H1 (cell line): ENCODE measurements at regions not wholly inside any gene's neighbourhood (a gene's known extent, or its start where the extent isn't known, plus 50 kb on each side); places are given as distances from the start of the nearest gene placed in this dataset.
A peak's percentile ranks its signal among the peaks of the same experiment; 100 is the strongest.

Source experiments
- CTCF ChIA-PET: fragments of 300-600 bp; sonication (Branson Sonifier 250); formaldehyde crosslinking; loops from one replicate; lab custom pipeline; 2021; ENCODE audit not compliant: partially characterized antibody; lab: Charles Lee
- POLR2A ChIA-PET: fragments of 300-600 bp; sonication (Branson Sonifier 250); formaldehyde crosslinking; loops from one replicate; lab custom pipeline; 2021; ENCODE audit warnings: inconsistent platforms; ENCODE audit not compliant: partially characterized antibody; lab: Charles Lee
- DNase-seq, 2 experiments: peaks; one replicate each; pipeline versions ENCODE4 v3.0.0 to v3.0.0-alpha.2; 2010 to 2022; ENCODE audit warnings: low spot score in 2 of 2, low read depth in 1 of 2, mixed read lengths in 1 of 2
- FAIRE-seq: peaks from 2 replicates; lab custom pipeline; 2011; peaks lifted over from hg19 to GRCh38; lab: Jason Lieb, UNC
- H2AFZ ChIP-seq: 2 replicates; pipeline ENCODE4 v1.8.1; 2012; ENCODE audit warnings: low read length, inconsistent platforms
- H2AK5ac ChIP-seq: 2 replicates; pipeline ENCODE4 v1.6.1; 2013; ENCODE audit warnings: low read depth, low read length
- H2BK120ac ChIP-seq: replicated peaks from 2 replicates; pipeline ENCODE3; 2013; ENCODE audit warnings: low read depth, low read length, inconsistent platforms
- H2BK12ac ChIP-seq: 2 replicates; pipeline ENCODE4 v1.6.1; 2013; ENCODE audit warnings: low read depth, low read length
- H2BK15ac ChIP-seq: 2 replicates; pipeline ENCODE4 v1.6.1; 2013; ENCODE audit warnings: low read length
- H2BK20ac ChIP-seq: 2 replicates; pipeline ENCODE4 v1.6.1; 2013; ENCODE audit warnings: low read length
- H2BK5ac ChIP-seq: 2 replicates; pipeline ENCODE4 v1.6.1; 2013; ENCODE audit warnings: low read depth, low read length
- H3K14ac ChIP-seq: 2 replicates; pipeline ENCODE4 v1.6.1; 2013; ENCODE audit warnings: inconsistent platforms; ENCODE audit not compliant: insufficient read length
- H3K18ac ChIP-seq: 2 replicates; pipeline ENCODE4 v1.6.1; 2013; ENCODE audit warnings: low read length; ENCODE audit errors: extremely low read depth
- H3K23ac ChIP-seq: 2 replicates; pipeline ENCODE4 v1.6.1; 2013; ENCODE audit warnings: inconsistent platforms; ENCODE audit not compliant: insufficient read length
- H3K23me2 ChIP-seq: 2 replicates; pipeline ENCODE4 v1.6.1; 2013; ENCODE audit warnings: low read depth, low read length
- H3K27ac ChIP-seq: 2 replicates; pipeline ENCODE4 v1.6.1; 2011; ENCODE audit warnings: low read depth, low read length, inconsistent platforms
- H3K27me3 ChIP-seq, 4 experiments: replicated peaks in 1 of 4; 1 replicate in 1 of 4; 2 replicates in 3 of 4; pipeline versions ENCODE4 v1.6.1 to v1.8.1; 2011 to 2013; ENCODE audit warnings: low read length in 3 of 4, mild to moderate bottlenecking in 3 of 4, inconsistent platforms in 2 of 4, mixed read lengths in 2 of 4, moderate library complexity in 1 of 4; ENCODE audit not compliant: control insufficient read depth in 3 of 4, insufficient read depth in 3 of 4; ENCODE audit errors: extremely low read depth in 1 of 4
- H3K36me3 ChIP-seq, 4 experiments: 2 replicates each; pipeline versions ENCODE4 v1.6.1 to v1.8.1; 2011 to 2013; ENCODE audit warnings: mild to moderate bottlenecking in 4 of 4, low read length in 3 of 4, moderate library complexity in 2 of 4, control low read depth in 1 of 4, inconsistent platforms in 1 of 4; ENCODE audit not compliant: insufficient read depth in 4 of 4, control insufficient read depth in 2 of 4
- H3K4ac ChIP-seq: replicated peaks from 2 replicates; pipeline ENCODE3; 2013; ENCODE audit warnings: low read length, low read depth, mixed read lengths, inconsistent platforms; ENCODE audit not compliant: insufficient read length
- H3K4me1 ChIP-seq, 4 experiments: replicated peaks in 1 of 4; 1 replicate in 1 of 4; 2 replicates in 3 of 4; pipeline versions ENCODE4 v1.6.1 to v1.8.1; 2011 to 2013; ENCODE audit warnings: low read length in 3 of 4, inconsistent platforms in 2 of 4, mixed read lengths in 1 of 4; ENCODE audit not compliant: insufficient read depth in 4 of 4, control insufficient read depth in 3 of 4
- H3K4me2 ChIP-seq, 2 experiments: 2 replicates each; pipeline versions ENCODE4 v1.6.1 to v1.8.1; 2011 to 2013; ENCODE audit warnings: low read depth in 2 of 2, low read length in 2 of 2, control low read depth in 1 of 2, inconsistent platforms in 1 of 2, mild to moderate bottlenecking in 1 of 2; ENCODE audit not compliant: insufficient read depth in 1 of 2
- H3K4me3 ChIP-seq, 4 experiments: fragments of 200-600, 300-600 bp in 1 of 4; sonication (generic), shearing (Covaris generic), sonication (Bioruptor Twin) in 1 of 4; 2 replicates each; pipeline versions ENCODE4 v1.5.1 to v1.8.1; 2011 to 2016; ENCODE audit warnings: low read length in 4 of 4, low read depth in 3 of 4, control low read depth in 2 of 4, inconsistent platforms in 2 of 4, mild to moderate bottlenecking in 2 of 4, mixed read lengths in 1 of 4, moderate library complexity in 1 of 4; ENCODE audit not compliant: insufficient read depth in 2 of 4; ENCODE audit errors: extremely low read depth in 1 of 4
- H3K56ac ChIP-seq: replicated peaks from 2 replicates; pipeline ENCODE3; 2013; ENCODE audit warnings: low read depth, mild to moderate bottlenecking, mixed read lengths, low read length, inconsistent platforms; ENCODE audit not compliant: insufficient read length
- H3K79me1 ChIP-seq: 2 replicates; pipeline ENCODE4 v1.6.1; 2013; ENCODE audit warnings: low read depth, low read length, control low read depth
- H3K79me2 ChIP-seq, 2 experiments: 2 replicates each; pipeline versions ENCODE4 v1.6.1 to v1.8.1; 2012 to 2013; ENCODE audit warnings: low read length in 2 of 2, mild to moderate bottlenecking in 2 of 2, inconsistent platforms in 1 of 2; ENCODE audit not compliant: insufficient read depth in 2 of 2, control insufficient read depth in 1 of 2
- H3K9ac ChIP-seq, 4 experiments: replicated peaks in 1 of 4; 1 replicate in 1 of 4; 2 replicates in 3 of 4; pipeline versions ENCODE4 v1.6.1 to v1.8.1; 2011 to 2013; ENCODE audit warnings: low read depth in 3 of 4, low read length in 3 of 4, control low read depth in 2 of 4, mild to moderate bottlenecking in 2 of 4, moderate library complexity in 2 of 4, inconsistent platforms in 1 of 4; ENCODE audit errors: extremely low read depth in 1 of 4
- H3K9me3 ChIP-seq, 2 experiments: 2 replicates each; pipeline versions ENCODE4 v1.6.1 to v1.8.1; 2012 to 2013; ENCODE audit warnings: mild to moderate bottlenecking in 2 of 2, moderate library complexity in 2 of 2, control low read depth in 1 of 2, inconsistent platforms in 1 of 2, low read depth in 1 of 2, low read length in 1 of 2, mixed read lengths in 1 of 2; ENCODE audit not compliant: insufficient read depth in 2 of 2
- H4K20me1 ChIP-seq, 2 experiments: replicated peaks in 1 of 2; 2 replicates each; pipeline versions ENCODE3 to v1.8.1; 2011 to 2013; ENCODE audit warnings: inconsistent platforms in 2 of 2, low read length in 2 of 2, mild to moderate bottlenecking in 1 of 2; ENCODE audit not compliant: insufficient read depth in 2 of 2, control insufficient read depth in 1 of 2
- H4K5ac ChIP-seq: 2 replicates; pipeline ENCODE4 v1.6.1; 2013; ENCODE audit warnings: low read length, low read depth, mixed read lengths, inconsistent platforms; ENCODE audit not compliant: insufficient read length
- H4K8ac ChIP-seq: 2 replicates; pipeline ENCODE4 v1.8.0; 2013; ENCODE audit warnings: mild to moderate bottlenecking, moderate library complexity, low read length, inconsistent platforms; ENCODE audit not compliant: insufficient read depth; ENCODE audit errors: extremely low read depth
- H4K91ac ChIP-seq: replicated peaks from 2 replicates; pipeline ENCODE3; 2013; ENCODE audit warnings: low read length, mixed read lengths, inconsistent platforms; ENCODE audit not compliant: insufficient read length
- BACH1 ChIP-seq: IDR thresholded peaks from 2 replicates; pipeline ENCODE4 v1.6.1; 2012; ENCODE audit warnings: low read length, improper control_type of control experiment
- EZH2 ChIP-seq: fragments of 200-600 bp; sonication (generic); IDR thresholded peaks from 2 replicates; pipeline ENCODE4 v1.7.1; 2012; ENCODE audit warnings: low read depth, mild to moderate bottlenecking, moderate library complexity, low read length, inconsistent platforms; ENCODE audit not compliant: severe bottlenecking
- FOSL1 ChIP-seq: IDR thresholded peaks from 2 replicates; pipeline ENCODE4 v1.6.1; 2011; ENCODE audit warnings: mild to moderate bottlenecking, low read depth, low read length, moderate library complexity; ENCODE audit not compliant: insufficient read depth
- HDAC6 ChIP-seq: IDR thresholded peaks from one replicate; pipeline ENCODE4 v1.7.1; 2012; ENCODE audit warnings: low read depth, mild to moderate bottlenecking, inconsistent platforms, low read length, moderate library complexity
- KDM1A ChIP-seq: fragments of 200-600, 300-600 bp; sonication (generic); IDR thresholded peaks from 2 replicates; pipeline ENCODE4 v1.7.1; 2016; ENCODE audit warnings: mild to moderate bottlenecking, low read length, borderline replicate concordance
- NANOG ChIP-seq: IDR thresholded peaks from 2 replicates; pipeline ENCODE4 v1.6.1; 2011; ENCODE audit warnings: low read length, low read depth, mild to moderate bottlenecking, inconsistent platforms; ENCODE audit not compliant: insufficient read depth, poor library complexity, severe bottlenecking
- POLR2A ChIP-seq, 2 experiments: IDR thresholded peaks; 1 replicate in 1 of 2; 2 replicates in 1 of 2; pipeline ENCODE4 v1.6.1; 2011; ENCODE audit warnings: low read depth in 2 of 2, low read length in 2 of 2, mild to moderate bottlenecking in 2 of 2; ENCODE audit errors: control extremely low read depth in 1 of 2
- RXRA ChIP-seq: IDR thresholded peaks from 2 replicates; pipeline ENCODE4 v1.6.1; 2011; ENCODE audit warnings: low read depth, mild to moderate bottlenecking, low read length, moderate library complexity; ENCODE audit not compliant: insufficient read depth
- SP1 ChIP-seq: IDR thresholded peaks from 2 replicates; pipeline ENCODE4 v1.6.1; 2011; ENCODE audit warnings: low read depth, low read length
- TCF12 ChIP-seq: IDR thresholded peaks from 2 replicates; pipeline ENCODE4 v1.6.1; 2011; ENCODE audit warnings: low read depth, mild to moderate bottlenecking, low read length
- TEAD4 ChIP-seq: IDR thresholded peaks from 2 replicates; pipeline ENCODE4 v1.6.1; 2012; ENCODE audit warnings: low read depth, low read length, inconsistent platforms, mixed read lengths
- WGBS, 2 experiments: shearing (Covaris generic) in 1 of 2; methylation state at CpG; one replicate each; pipeline versions ENCODE4 v1.1.6 to v1.1.7; 2013 to 2015; ENCODE audit warnings: low lambda C conversion rate in 2 of 2, mixed read lengths in 2 of 2, inconsistent platforms in 1 of 2, low coverage in 1 of 2, missing lambda C conversion rate in 1 of 2; ENCODE audit not compliant: insufficient replicate concordance in 2 of 2, insufficient coverage in 1 of 2, insufficient read length in 1 of 2; ENCODE audit errors: extremely low coverage in 1 of 2, missing lambda C conversion rate in 1 of 2; 5-methylcytosine and 5-hydroxymethylcytosine counted together
- TF ChIP-seq, protein P1 (sequence below): IDR thresholded peaks from 2 replicates; pipeline ENCODE4 v1.6.1; 2012; ENCODE audit warnings: inconsistent platforms

DNA sequence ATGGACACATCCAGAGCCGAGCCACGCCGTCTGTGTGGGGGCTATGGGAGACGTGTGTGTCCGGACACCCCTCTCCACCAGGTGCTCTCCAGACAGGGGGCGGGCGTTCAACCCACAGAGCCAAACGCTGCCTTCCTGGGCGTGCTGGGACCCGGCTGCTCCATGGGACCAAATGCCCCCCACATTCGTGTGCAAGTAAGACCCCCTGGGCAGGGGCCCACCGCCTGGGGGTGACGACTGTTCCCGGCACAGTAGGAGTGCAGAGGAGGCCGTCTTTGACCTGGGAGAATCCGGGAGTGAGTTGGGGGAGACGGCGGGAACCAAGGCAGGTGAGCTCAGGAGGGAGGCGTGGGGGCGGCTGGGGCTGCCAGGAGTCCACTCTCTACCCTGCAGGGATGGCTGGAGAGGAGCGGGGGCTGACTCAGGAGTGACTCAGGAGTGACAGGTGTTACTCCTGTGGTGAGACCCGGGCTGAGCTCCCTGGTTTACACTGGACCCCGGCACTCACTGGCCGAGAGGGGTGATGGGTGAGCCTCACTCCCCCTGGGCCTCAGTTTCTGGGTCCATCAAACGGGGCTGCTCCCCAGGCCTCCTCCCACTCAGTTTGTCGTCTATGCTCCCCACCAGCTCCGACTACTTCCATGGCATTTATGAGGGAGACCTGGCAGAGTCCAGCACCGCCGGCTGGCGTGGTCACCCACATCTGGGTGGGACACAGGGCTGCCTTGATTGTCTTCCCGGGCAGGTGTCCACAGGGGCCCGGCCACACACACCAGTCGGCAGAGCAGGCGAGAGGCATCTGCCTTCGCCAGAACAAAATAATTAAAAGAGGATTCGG, 95.0 kb downstream of the MICALL2 start:
- H3K27me3 ChIP-seq = peaks cover 0 to 12% (median 8%) of the 10 kb centered on the region in 4 experiments; a peak in 4 of 7 replicates
- TF ChIP-seq TCF12 (no peak), HDAC6 (no peak), TEAD4 (no peak), KDM1A (no peak), RXRA (no peak), NANOG (no peak), POLR2A (IDR thresholded peaks at IDR 0.05; ENCODE audit: control extremely low read depth in 1 of 2, low read depth in 2 of 2, low read length in 2 of 2) (no peak), BACH1 (no peak), FOSL1 (no peak), EZH2 (no peak), SP1 (no peak)
- TF ChIP-seq, protein P1, sequence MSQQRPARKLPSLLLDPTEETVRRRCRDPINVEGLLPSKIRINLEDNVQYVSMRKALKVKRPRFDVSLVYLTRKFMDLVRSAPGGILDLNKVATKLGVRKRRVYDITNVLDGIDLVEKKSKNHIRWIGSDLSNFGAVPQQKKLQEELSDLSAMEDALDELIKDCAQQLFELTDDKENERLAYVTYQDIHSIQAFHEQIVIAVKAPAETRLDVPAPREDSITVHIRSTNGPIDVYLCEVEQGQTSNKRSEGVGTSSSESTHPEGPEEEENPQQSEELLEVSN = no peak

More for the DNA sequence above, 95.0 kb downstream of the MICALL2 start:
- Histone ChIP-seq H3K79me1 (no peaks in the 10 kb centered on the region), H2BK20ac (no peak overlapping the region), H4K5ac (no peak overlapping the region), H3K4ac (no peak overlapping the region), H3K14ac (no peak overlapping the region), H2AK5ac (no peak overlapping the region), H3K4me3 (no peak overlapping the region), H3K4me1 (peaks cover 0 to 8% (median 6%) of the 10 kb centered on the region in 4 experiments; a peak in 5 of 7 replicates), H3K9me3 (no peaks in the 10 kb centered on the region), H3K23me2 (peaks cover under 1% of the 10 kb centered on the region; the same call in 1 of the 2 replicates), H4K20me1 (no peaks in the 10 kb centered on the region), H4K91ac (no peak overlapping the region), H3K36me3 (no peaks in the 10 kb centered on the region), H3K23ac (no peak overlapping the region), H3K9ac (0 out of 7 replicates have a peak overlapping the region, but pooled peaks of 1 of the 4 experiments have one; percentile 23), H2BK15ac (0 out of 2 replicates have a peak overlapping the region, but pooled peaks have one; percentile 8), H3K4me2 (no peak overlapping the region), H2BK12ac (no peak overlapping the region), H3K56ac (no peak overlapping the region), H2BK5ac (no peak overlapping the region), H3K27ac (no peak overlapping the region), H2BK120ac (no peak overlapping the region), H3K18ac (no peak overlapping the region), H3K79me2 (no peaks in the 10 kb centered on the region), H4K8ac (no peak overlapping the region; the same call in 1 of the 2 replicates), H2AFZ (no peak overlapping the region)
- ChIA-PET POLR2A (no interaction called here), CTCF (interaction anchor here (0.6 to 1.2 kb wide), 2 partner anchors 67 to 913 kb away, joined by 3 read pairs; no protein-coding TSS in a partner anchor)
- no peak for DNase-seq
- 85% methylated on average over 25 of the region's 36 CpGs; no CpG with 5 or more reads in 1 of the 2 experiments for WGBS, 2 experiments
- FAIRE-seq = no peak
